OCI-LY1 (cell line): ENCODE measurements at regions not wholly inside any gene's neighbourhood (a gene's known extent, or its start where the extent isn't known, plus 50 kb on each side); places are given as distances from the start of the nearest gene placed in this dataset.

Source experiments
- CTCF ChIP-seq: fragments of 200-600 bp; sonication (generic), shearing (Covaris generic); IDR thresholded peaks from 2 replicates; pipeline ENCODE4 v1.5.1; 2017; ENCODE audit warnings: mild to moderate bottlenecking, antibody characterized with exemption, low read length, moderate library complexity, mixed read lengths
- EZH2 ChIP-seq: fragments of 200-600 bp; sonication (generic), shearing (Covaris generic); IDR thresholded peaks from 2 replicates; pipeline ENCODE4 v1.8.0; 2017; ENCODE audit warnings: borderline replicate concordance, mixed run types, mild to moderate bottlenecking, antibody characterized with exemption, low read length, moderate library complexity, mixed read lengths

- no peak for TF ChIP-seq CTCF
- TF ChIP-seq EZH2: no peak
Measured at GRCh38 chr7:155925682-155926081, 113.4 kb upstream of the SHH start.
